ENCODE measurements at regions not wholly inside any gene's neighbourhood (a gene's known extent, or its start where the extent isn't known, plus 50 kb on each side); places are given as distances from the start of the nearest gene placed in this dataset.

GRCh38 chr3:124329723-124330122 lies 337.8 kb upstream of the ROPN1 start:
- ATAC-seq: peak in 1 of 4 donors; percentile 27
- Histone ChIP-seq H3K4me1 (no peaks in the 10 kb centered on the region), H3K27me3 (no peaks in the 10 kb centered on the region), H3K27ac (no peak overlapping the region), H3K36me3 (no peaks in the 10 kb centered on the region), H3K9me3 (no peaks in the 10 kb centered on the region), H3K4me3 (no peak overlapping the region)
- WGBS (ENCODE audit: insufficient coverage, low coverage, low lambda C conversion rate, missing lambda C conversion rate): 76% methylated on average over 2 of the region's 2 CpGs
- DNase-seq: no peak
- no peak for TF ChIP-seq POLR2A (IDR thresholded peaks at IDR 0.05)
- TF ChIP-seq, protein P1, sequence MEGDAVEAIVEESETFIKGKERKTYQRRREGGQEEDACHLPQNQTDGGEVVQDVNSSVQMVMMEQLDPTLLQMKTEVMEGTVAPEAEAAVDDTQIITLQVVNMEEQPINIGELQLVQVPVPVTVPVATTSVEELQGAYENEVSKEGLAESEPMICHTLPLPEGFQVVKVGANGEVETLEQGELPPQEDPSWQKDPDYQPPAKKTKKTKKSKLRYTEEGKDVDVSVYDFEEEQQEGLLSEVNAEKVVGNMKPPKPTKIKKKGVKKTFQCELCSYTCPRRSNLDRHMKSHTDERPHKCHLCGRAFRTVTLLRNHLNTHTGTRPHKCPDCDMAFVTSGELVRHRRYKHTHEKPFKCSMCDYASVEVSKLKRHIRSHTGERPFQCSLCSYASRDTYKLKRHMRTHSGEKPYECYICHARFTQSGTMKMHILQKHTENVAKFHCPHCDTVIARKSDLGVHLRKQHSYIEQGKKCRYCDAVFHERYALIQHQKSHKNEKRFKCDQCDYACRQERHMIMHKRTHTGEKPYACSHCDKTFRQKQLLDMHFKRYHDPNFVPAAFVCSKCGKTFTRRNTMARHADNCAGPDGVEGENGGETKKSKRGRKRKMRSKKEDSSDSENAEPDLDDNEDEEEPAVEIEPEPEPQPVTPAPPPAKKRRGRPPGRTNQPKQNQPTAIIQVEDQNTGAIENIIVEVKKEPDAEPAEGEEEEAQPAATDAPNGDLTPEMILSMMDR (IDR thresholded peaks at IDR 0.05): no peak
- intact Hi-C loops (cut with DNase I): no loop called here

DNA sequence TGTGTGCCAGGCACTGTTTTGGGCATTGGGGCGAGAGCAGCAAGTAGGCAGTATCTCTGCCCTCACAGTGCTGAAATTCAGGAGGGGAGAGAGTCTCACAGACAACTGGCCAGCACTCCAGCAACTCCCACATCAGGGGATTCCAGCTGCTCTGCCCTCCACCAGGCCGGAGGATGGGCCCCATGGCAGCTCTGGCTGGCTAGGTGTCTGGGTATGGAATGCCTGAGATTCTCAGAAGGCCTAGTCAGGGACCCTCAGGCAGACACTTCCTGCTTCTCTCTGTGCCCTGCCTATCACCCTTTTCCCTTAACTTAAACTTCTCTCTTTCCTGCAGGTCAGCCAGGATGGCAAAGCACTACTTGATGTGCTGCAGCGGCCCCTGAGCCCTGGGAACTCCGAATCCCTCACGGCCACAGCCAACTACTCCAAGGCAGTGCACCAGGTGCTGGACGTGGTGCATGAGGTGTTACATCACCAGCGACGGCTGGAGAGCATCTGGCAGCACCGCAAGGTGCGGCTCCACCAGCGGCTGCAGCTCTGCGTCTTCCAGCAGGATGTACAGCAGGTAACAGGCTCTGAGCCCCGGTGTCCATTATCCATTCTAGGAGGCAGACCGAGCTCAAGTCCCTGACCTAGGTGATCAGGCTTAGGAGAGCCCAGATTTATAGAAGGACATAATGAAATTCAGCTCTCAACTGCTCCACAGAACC lies 342.2 kb upstream of the ROPN1 start:
- no peak for DNase-seq
- H3K4me1 ChIP-seq: no peaks in the 10 kb centered on the region
- 60% methylated on average over 1 of the region's 14 CpGs for WGBS (ENCODE audit: insufficient coverage, low coverage, low lambda C conversion rate, missing lambda C conversion rate)
- ATAC-seq: no peak
- no peaks in the 10 kb centered on the region for H3K27me3 ChIP-seq
- H3K36me3 ChIP-seq: no peaks in the 10 kb centered on the region
- H3K27ac ChIP-seq: no peak overlapping the region
- no peak for TF ChIP-seq POLR2A (IDR thresholded peaks at IDR 0.05)
- TF ChIP-seq, protein P1 (IDR thresholded peaks at IDR 0.05): no peak
- H3K9me3 ChIP-seq: no peaks in the 10 kb centered on the region
- no peak overlapping the region for H3K4me3 ChIP-seq
- intact Hi-C loops (cut with DNase I): no loop called here

DNA sequence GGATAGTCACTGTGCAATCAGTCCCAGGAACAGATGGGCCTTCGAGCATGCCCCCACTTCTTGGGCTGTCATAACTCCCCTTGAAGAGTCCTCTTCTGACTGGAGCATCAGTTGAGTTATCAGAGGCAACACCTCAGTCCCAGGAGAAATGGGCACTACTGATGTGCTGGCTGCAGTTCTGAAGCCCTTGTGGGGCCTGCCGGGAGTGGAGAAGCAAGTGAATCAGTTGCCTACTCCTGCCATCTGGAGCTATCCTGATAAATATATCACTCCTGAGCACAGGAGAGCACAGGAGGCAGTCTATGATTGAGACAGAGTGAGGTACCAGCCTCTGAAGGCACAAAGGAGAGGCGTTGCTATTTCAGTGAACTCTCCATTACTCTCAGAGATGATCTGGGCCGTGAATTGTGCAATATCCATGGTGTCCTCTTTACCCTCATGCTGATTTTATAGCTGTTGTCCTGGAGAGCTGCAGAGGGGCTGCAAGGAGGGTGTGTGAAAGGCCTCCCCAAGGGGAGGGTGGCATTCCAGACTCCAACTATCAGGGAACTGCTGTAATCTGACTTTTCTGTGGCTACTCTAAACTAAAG lies 344.2 kb upstream of the ROPN1 start:
- TF ChIP-seq, protein P1 (IDR thresholded peaks at IDR 0.05): no peak
- no peak for TF ChIP-seq POLR2A (IDR thresholded peaks at IDR 0.05)
- no peaks in the 10 kb centered on the region for H3K9me3 ChIP-seq
- no peaks in the 10 kb centered on the region for H3K27me3 ChIP-seq
- DNase-seq (no peak), ATAC-seq (no peak)
- 63% methylated on average over 2 of the region's 4 CpGs for WGBS (ENCODE audit: insufficient coverage, low coverage, low lambda C conversion rate, missing lambda C conversion rate)
- H3K36me3 ChIP-seq: no peaks in the 10 kb centered on the region
- H3K4me3 ChIP-seq: no peak overlapping the region
- intact Hi-C loops (cut with DNase I): no loop called here
- H3K27ac ChIP-seq: no peak overlapping the region
- H3K4me1 ChIP-seq: no peaks in the 10 kb centered on the region

- Histone ChIP-seq H3K4me3 (no peak overlapping the region), H3K36me3 (no peaks in the 10 kb centered on the region), H3K27ac (no peak overlapping the region), H3K9me3 (no peaks in the 10 kb centered on the region), H3K27me3 (no peaks in the 10 kb centered on the region), H3K4me1 (no peaks in the 10 kb centered on the region)
- WGBS (ENCODE audit: insufficient coverage, low coverage, low lambda C conversion rate, missing lambda C conversion rate): 29% methylated on average over 2 of the region's 2 CpGs
- DNase-seq (no peak), ATAC-seq (peak in 1 of 4 donors; percentile 53)
- intact Hi-C loops (cut with DNase I): loop anchor here in 1 of 2 donors (5.0 kb wide), 1 partner anchor 121 kb away; no protein-coding TSS in a partner anchor
- TF ChIP-seq POLR2A (IDR thresholded peaks at IDR 0.05): no peak
Measured at GRCh38 chr3:124345845-124346244, 353.9 kb upstream of the ROPN1 start.

- TF ChIP-seq, protein P1 (IDR thresholded peaks at IDR 0.05): no peak
- no peak for TF ChIP-seq POLR2A (IDR thresholded peaks at IDR 0.05)
- DNase-seq (peak in 1 of 3 donors; percentile 32), ATAC-seq (peak; percentile 37 to 81 (median 52))
- intact Hi-C loops (cut with DNase I): loop anchor here in 1 of 2 donors (5.0 kb wide), 1 partner anchor 121 kb away; no protein-coding TSS in a partner anchor
- 45% methylated on average over 4 of the region's 4 CpGs for WGBS (ENCODE audit: insufficient coverage, low coverage, low lambda C conversion rate, missing lambda C conversion rate)
- H3K36me3 ChIP-seq: no peaks in the 10 kb centered on the region
- H3K4me3 ChIP-seq: no peak overlapping the region
- no peaks in the 10 kb centered on the region for H3K4me1 ChIP-seq
- H3K27ac ChIP-seq: no peak overlapping the region
- no peaks in the 10 kb centered on the region for H3K27me3 ChIP-seq
- no peaks in the 10 kb centered on the region for H3K9me3 ChIP-seq
Measured at GRCh38 chr3:124346487-124346886, 354.6 kb upstream of the ROPN1 start.

All from right lobe of liver (tissue), 6 donors.